G401 (cell line): ENCODE measurements at regions not wholly inside any gene's neighbourhood (a gene's known extent, or its start where the extent isn't known, plus 50 kb on each side); places are given as distances from the start of the nearest gene placed in this dataset.
A peak's percentile ranks its signal among the peaks of the same experiment; 100 is the strongest.
"Not testable (repeated sequence)": the region's sequence is repeated elsewhere in the genome, so short reads cannot be mapped to it uniquely, and the experiment has no call there.

Source experiments
- DNase-seq: peaks from one replicate; pipeline ENCODE4 v3.0.0-alpha.2; 2015; ENCODE audit warnings: low spot score
- in situ Hi-C: cut with HindIII; loops from 2 replicates; pipeline ENCODE4 v1.10.0; 2016; ENCODE audit warnings: low sequenced_read_pairs, mixed read lengths

- DNase-seq, result no peak
- in situ Hi-C loops, result no loop called here
These were observed 198.9 kb upstream of the AUTS2 start for GRCh38 chr7:69399401-69399800.

- DNase-seq, result no peak
- in situ Hi-C loops, result no loop called here
These were observed 195.6 kb upstream of the AUTS2 start for GRCh38 chr7:69402696-69403095.

GRCh38 chr7:69403169-69403568, 195.1 kb upstream of the AUTS2 start:
- in situ Hi-C loops, result no loop called here

GRCh38 chr7:69411018-69411417, 187.3 kb upstream of the AUTS2 start:
- no peak for DNase-seq
- in situ Hi-C loops, result no loop called here

More at GRCh38 chr7:69403169-69403568, 195.1 kb upstream of the AUTS2 start:
- DNase-seq, result no peak

- DNase-seq, result no peak
- in situ Hi-C loops, result no loop called here
These were observed 186.8 kb upstream of the AUTS2 start for GRCh38 chr7:69411466-69411865.

GRCh38 chr7:69412331-69413146, 185.7 kb upstream of the AUTS2 start:
- no peak for DNase-seq
- in situ Hi-C loops, result no loop called here

GRCh38 chr7:69414555-69414954, 183.7 kb upstream of the AUTS2 start:
- DNase-seq, result no peak
- in situ Hi-C loops, result no loop called here

GRCh38 chr7:69418869-69419670, 179.2 kb upstream of the AUTS2 start:
- in situ Hi-C loops, result no loop called here
- peak; percentile 5 for DNase-seq

GRCh38 chr7:69419934-69420333, 178.3 kb upstream of the AUTS2 start:
- in situ Hi-C loops, result no loop called here
- DNase-seq, result no peak

- in situ Hi-C loops, result no loop called here
- DNase-seq, result no peak
These were observed 175.7 kb upstream of the AUTS2 start for GRCh38 chr7:69422574-69422985.

- in situ Hi-C loops, result no loop called here
- DNase-seq, result no peak
These were observed 171.6 kb upstream of the AUTS2 start for GRCh38 chr7:69426705-69427104.

- DNase-seq, result no peak
- in situ Hi-C loops, result no loop called here
These were observed 170.2 kb upstream of the AUTS2 start for GRCh38 chr7:69428089-69428488.

GRCh38 chr7:69429911-69430383, 168.3 kb upstream of the AUTS2 start:
- DNase-seq, result peak; percentile 32
- in situ Hi-C loops, result no loop called here

- in situ Hi-C loops, result no loop called here
- DNase-seq, result peak; percentile 15
These were observed 167.8 kb upstream of the AUTS2 start for GRCh38 chr7:69430384-69431021.

GRCh38 chr7:69431626-69432025, 166.6 kb upstream of the AUTS2 start:
- in situ Hi-C loops, result no loop called here
- no peak for DNase-seq

GRCh38 chr7:69432276-69432675, 166.0 kb upstream of the AUTS2 start:
- DNase-seq, in situ Hi-C loops: not testable (repeated sequence)

GRCh38 chr7:69433081-69433480, 165.2 kb upstream of the AUTS2 start:
- in situ Hi-C loops, result no loop called here
- DNase-seq, result no peak

- no peak for DNase-seq
- in situ Hi-C loops, result no loop called here
These were observed 163.9 kb upstream of the AUTS2 start for GRCh38 chr7:69434398-69434815.

GRCh38 chr7:69435711-69436110, 162.6 kb upstream of the AUTS2 start:
- no peak for DNase-seq
- in situ Hi-C loops, result no loop called here

GRCh38 chr7:69436946-69437345, 161.3 kb upstream of the AUTS2 start:
- in situ Hi-C loops, result no loop called here
- DNase-seq, result no peak
